HPDE6-E6E7 (cell line): ENCODE measurements at regions not wholly inside any gene's neighbourhood (a gene's known extent, or its start where the extent isn't known, plus 50 kb on each side); places are given as distances from the start of the nearest gene placed in this dataset.

ENCODE experiments used
- DNase-seq: peaks from one replicate; pipeline ENCODE4 v3.0.0; 2011; ENCODE audit warnings: missing footprints; ENCODE audit errors: extremely low spot score

DNA sequence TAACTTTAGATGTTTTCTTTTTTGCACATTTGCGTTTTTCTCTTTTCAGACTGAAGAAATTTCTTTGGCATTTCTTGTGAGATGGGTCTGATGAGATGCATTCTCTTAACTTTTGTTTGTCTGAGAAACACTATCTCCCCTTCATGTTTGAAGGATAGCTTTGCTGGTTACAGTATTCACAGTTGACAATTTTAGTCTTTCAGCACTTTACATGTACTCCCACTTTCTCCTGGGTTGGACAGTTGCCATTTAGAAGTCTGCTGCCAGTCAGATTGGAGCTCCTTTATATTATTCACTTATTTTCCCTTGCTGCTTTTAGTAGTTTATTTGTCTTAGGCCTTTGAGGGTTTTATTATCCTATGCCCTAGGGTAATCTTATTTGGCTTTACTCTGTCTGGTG lies 67.3 kb upstream of the VOPP1 start:
- no peak for DNase-seq

DNA sequence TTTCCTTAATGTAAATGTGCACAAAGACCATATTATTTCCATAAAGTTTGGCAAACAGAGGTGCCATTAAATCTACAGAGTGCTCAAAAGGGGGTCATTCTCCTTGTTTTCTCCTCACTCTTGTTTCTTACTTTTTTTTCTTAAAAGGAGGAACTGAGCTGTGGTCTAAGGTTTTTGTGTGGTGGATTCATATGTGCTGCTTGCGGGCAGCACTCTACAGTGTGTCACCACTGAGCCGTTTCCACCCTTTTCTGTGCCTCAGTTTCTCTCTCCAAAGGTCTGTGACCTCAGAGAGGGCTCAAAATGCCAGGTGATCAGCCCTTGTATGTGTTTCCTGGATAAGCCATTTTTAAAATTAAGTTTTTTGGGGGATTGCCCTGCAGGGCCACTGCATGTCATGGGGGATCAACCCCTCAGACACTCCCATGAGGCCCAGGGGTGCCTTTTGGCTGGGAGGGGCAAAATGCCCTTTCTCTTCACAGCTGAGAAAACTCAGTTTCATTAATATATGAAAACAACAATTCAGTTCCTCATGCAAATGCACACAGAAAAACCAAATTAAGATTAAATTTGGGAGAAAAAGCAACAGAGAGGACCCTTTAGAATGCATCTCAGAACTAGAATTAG lies 56.9 kb upstream of the VOPP1 start:
- no peak for DNase-seq

DNA sequence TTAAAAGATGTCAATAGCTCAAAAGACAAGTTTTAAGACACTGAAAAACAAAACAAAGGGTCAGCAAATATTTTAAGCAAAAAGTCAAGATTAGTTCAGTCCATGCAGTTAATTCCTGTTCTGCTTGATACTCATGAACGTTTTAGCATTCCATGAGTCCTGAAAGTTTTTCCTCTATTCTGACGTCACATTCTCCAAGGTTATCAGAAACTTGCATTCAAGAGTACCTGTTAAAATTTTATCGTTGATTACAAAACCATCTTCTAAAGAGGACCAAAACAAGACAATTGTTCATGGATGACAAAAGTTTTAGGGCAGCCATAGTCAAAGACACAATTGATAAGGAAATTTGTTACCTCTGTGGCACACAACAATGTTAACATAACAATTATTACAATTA lies 52.5 kb upstream of the VOPP1 start:
- no peak for DNase-seq

DNA sequence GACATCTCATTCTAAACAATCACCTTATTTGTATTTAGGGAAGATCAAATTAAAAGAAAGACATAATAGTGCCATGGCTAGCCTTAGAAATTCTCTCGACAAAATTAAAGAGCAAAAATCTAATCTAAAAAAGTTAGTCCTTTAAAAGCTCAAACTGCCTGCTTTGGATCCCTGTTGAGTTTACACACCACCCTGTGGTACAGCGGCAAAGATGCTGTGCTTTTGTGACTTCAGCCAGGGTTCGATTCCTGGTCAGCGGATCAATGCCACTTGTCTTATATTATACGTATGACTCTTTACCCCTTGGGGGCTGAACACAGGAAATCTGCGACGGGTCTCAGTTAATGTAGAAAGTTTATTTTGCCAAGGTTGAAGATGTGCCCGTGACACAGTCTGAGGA lies 51.3 kb upstream of the VOPP1 start:
- DNase-seq: no peak

DNA sequence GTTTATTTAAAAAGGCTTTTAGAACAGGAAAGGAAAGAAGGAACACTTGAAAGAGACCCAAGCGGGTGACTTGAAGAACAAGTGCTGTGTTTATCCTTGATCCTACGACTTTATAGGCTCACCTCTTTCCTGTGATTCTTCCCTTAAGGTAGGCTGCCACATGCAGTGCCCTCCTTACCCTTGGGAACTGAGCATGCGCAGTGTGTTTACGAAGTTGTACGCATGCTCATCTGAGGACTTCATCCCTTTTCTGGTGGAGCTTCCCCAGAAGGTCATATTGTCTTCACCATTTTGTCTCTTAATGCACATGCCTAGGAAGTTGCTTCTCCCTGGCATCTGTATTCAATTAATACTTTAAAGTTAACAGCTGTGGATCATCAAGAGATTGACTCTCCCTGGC lies 49.9 kb upstream of the VOPP1 start:
- DNase-seq: no peak
